Liver (tissue), 8 donors: ENCODE measurements at regions not wholly inside any gene's neighbourhood (a gene's known extent, or its start where the extent isn't known, plus 50 kb on each side); places are given as distances from the start of the nearest gene placed in this dataset.

ENCODE experiments used
- DNase-seq: peaks from one replicate; pipeline ENCODE4 v3.0.0-alpha.2; 2017; ENCODE audit warnings: low spot score
- H3K27ac ChIP-seq, 2 donors: one replicate each; pipeline ENCODE4 v1.7.0; 2013; ENCODE audit warnings: inconsistent platforms in 2 of 2, low read length in 2 of 2, control low read depth in 1 of 2, low read depth in 1 of 2, mild to moderate bottlenecking in 1 of 2
- H3K27me3 ChIP-seq, 4 donors: one replicate each; pipeline versions ENCODE4 v1.6.1 to v1.7.0; 2013; ENCODE audit warnings: low read length in 3 of 4, inconsistent platforms in 1 of 4, mild to moderate bottlenecking in 1 of 4, moderate library complexity in 1 of 4; ENCODE audit not compliant: control insufficient read depth in 4 of 4, insufficient read depth in 4 of 4
- H3K36me3 ChIP-seq, 4 donors: one replicate each; pipeline versions ENCODE4 v1.6.1 to v1.7.0; 2013; ENCODE audit warnings: low read length in 3 of 4, mild to moderate bottlenecking in 3 of 4, low read depth in 1 of 4, moderate library complexity in 1 of 4; ENCODE audit not compliant: control insufficient read depth in 4 of 4, insufficient read depth in 3 of 4
- H3K4me1 ChIP-seq, 4 donors: one replicate each; pipeline versions ENCODE4 v1.6.1 to v1.7.0; 2013; ENCODE audit warnings: low read length in 3 of 4, mild to moderate bottlenecking in 3 of 4, moderate library complexity in 1 of 4; ENCODE audit not compliant: control insufficient read depth in 4 of 4, insufficient read depth in 4 of 4
- H3K4me3 ChIP-seq, 3 donors: one replicate each; pipeline versions ENCODE4 v1.6.1 to v1.7.0; 2013; ENCODE audit warnings: low read length in 3 of 3, control low read depth in 1 of 3, low read depth in 1 of 3, mild to moderate bottlenecking in 1 of 3
- H3K9ac ChIP-seq, 2 donors: one replicate each; pipeline ENCODE4 v1.7.0; 2013; ENCODE audit warnings: low read length in 2 of 2, mild to moderate bottlenecking in 2 of 2, moderate library complexity in 2 of 2, control low read depth in 1 of 2, low read depth in 1 of 2
- H3K9me3 ChIP-seq, 4 donors: one replicate each; pipeline versions ENCODE4 v1.6.1 to v1.7.0; 2013; ENCODE audit warnings: low read length in 3 of 4; ENCODE audit not compliant: control insufficient read depth in 4 of 4
- CTCF ChIP-seq: fragments of 150-350 bp; IDR thresholded peaks from 2 replicates; pipeline ENCODE4 v1.5.1; 2017; ENCODE audit warnings: improper control_type of control experiment, low read depth, low read length; ENCODE audit not compliant: missing input control
- EGR1 ChIP-seq, 2 donors: IDR thresholded peaks; 2 replicates each; pipeline ENCODE4 v1.6.1; 2016 to 2018; ENCODE audit warnings: antibody characterized with exemption in 2 of 2, low read depth in 2 of 2
- FOXA1 ChIP-seq: IDR thresholded peaks from 2 replicates; pipeline ENCODE4 v1.6.1; 2016; ENCODE audit warnings: antibody characterized with exemption
- FOXA2 ChIP-seq: IDR thresholded peaks from 2 replicates; pipeline ENCODE4 v1.6.1; 2016; ENCODE audit warnings: antibody characterized with exemption
- GABPA ChIP-seq, 2 donors: IDR thresholded peaks in 1 of 2; conservative IDR thresholded peaks in 1 of 2; 2 replicates each; pipeline ENCODE4 v1.6.1; 2016; ENCODE audit warnings: antibody characterized with exemption in 2 of 2, mild to moderate bottlenecking in 1 of 2, moderate library complexity in 1 of 2
- HNF4A ChIP-seq, 2 donors: conservative IDR thresholded peaks; 2 replicates each; pipeline ENCODE4 v1.6.1; 2016; ENCODE audit warnings: antibody characterized with exemption in 2 of 2, mild to moderate bottlenecking in 2 of 2
- HNF4G ChIP-seq: IDR thresholded peaks from 2 replicates; pipeline ENCODE4 v1.6.1; 2016; ENCODE audit warnings: antibody characterized with exemption
- MAX ChIP-seq: IDR thresholded peaks from 2 replicates; pipeline ENCODE4 v1.6.1; 2016; ENCODE audit warnings: antibody characterized with exemption
- NR2F2 ChIP-seq: IDR thresholded peaks from 2 replicates; pipeline ENCODE4 v1.6.1; 2016; ENCODE audit warnings: antibody characterized with exemption
- RAD21 ChIP-seq, 2 donors: IDR thresholded peaks; 2 replicates each; pipeline ENCODE4 v1.6.1; 2016; ENCODE audit warnings: antibody characterized with exemption in 2 of 2, mild to moderate bottlenecking in 2 of 2
- SP1 ChIP-seq: IDR thresholded peaks from 2 replicates; pipeline ENCODE4 v1.6.1; 2018; ENCODE audit warnings: antibody characterized with exemption, mild to moderate bottlenecking
- TAF1 ChIP-seq: conservative IDR thresholded peaks from 2 replicates; pipeline ENCODE4 v1.6.1; 2016; ENCODE audit warnings: antibody characterized with exemption, mild to moderate bottlenecking
- YY1 ChIP-seq: IDR thresholded peaks from 2 replicates; pipeline ENCODE4 v1.6.1; 2016; ENCODE audit warnings: antibody characterized with exemption, mild to moderate bottlenecking
- WGBS: extraction: QIAGEN DNeasy Blood & Tissue Kit; methylation state at CpG from one replicate; pipeline ENCODE4 v1.1.7; 2013; 5-methylcytosine and 5-hydroxymethylcytosine counted together
- TF ChIP-seq, protein P1 (sequence below): IDR thresholded peaks from 2 replicates; pipeline ENCODE4 v1.6.1; 2016; ENCODE audit warnings: antibody characterized with exemption, mild to moderate bottlenecking
- TF ChIP-seq, protein P2 (sequence below): IDR thresholded peaks from 2 replicates; pipeline ENCODE4 v1.6.1; 2016; ENCODE audit warnings: antibody characterized with exemption
- TF ChIP-seq, protein P3 (sequence below): IDR thresholded peaks from 2 replicates; pipeline ENCODE4 v1.6.1; 2016; ENCODE audit warnings: antibody characterized with exemption
- donor health status: healthy.
- donor health status: healthy.
- donor health status: healthy.
- donor health status: healthy.
- donor health status: healthy.

DNA sequence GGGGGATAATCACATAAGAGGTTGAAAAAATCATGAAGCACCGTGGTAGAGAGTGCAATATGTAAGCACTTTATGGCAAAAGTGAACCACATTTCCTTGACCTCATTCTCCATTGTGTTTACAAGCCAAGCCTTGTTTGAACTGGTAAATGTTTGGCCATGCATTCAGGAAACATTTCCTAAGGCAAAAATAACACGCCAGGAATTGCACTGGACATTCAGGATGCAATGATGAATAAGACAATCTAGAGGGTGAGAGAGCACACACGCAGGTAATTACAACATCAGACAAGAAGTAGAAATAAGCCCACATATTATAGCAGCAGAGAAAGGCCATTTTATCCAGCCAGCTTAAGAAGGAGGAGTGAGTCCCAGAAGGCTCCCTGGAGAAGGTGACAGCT is 218.0 kb upstream of the OSR1 start:
- Histone ChIP-seq H3K9me3 (no peaks in the 10 kb centered on the region), H3K27me3 (no peaks in the 10 kb centered on the region), H3K4me3 (no peak overlapping the region), H3K4me1 (no peaks in the 10 kb centered on the region), H3K36me3 (no peaks in the 10 kb centered on the region), H3K27ac (no peak overlapping the region), H3K9ac (no peak overlapping the region)
- 61% methylated on average over 3 of the region's 3 CpGs for WGBS
- no peak for DNase-seq
- TF ChIP-seq MAX = no peak
- no peak for TF ChIP-seq GABPA (IDR thresholded peaks at IDR 0.05 in 1 of 2, conservative IDR thresholded peaks at IDR 0.05 in 1 of 2)
- TF ChIP-seq, protein P1, sequence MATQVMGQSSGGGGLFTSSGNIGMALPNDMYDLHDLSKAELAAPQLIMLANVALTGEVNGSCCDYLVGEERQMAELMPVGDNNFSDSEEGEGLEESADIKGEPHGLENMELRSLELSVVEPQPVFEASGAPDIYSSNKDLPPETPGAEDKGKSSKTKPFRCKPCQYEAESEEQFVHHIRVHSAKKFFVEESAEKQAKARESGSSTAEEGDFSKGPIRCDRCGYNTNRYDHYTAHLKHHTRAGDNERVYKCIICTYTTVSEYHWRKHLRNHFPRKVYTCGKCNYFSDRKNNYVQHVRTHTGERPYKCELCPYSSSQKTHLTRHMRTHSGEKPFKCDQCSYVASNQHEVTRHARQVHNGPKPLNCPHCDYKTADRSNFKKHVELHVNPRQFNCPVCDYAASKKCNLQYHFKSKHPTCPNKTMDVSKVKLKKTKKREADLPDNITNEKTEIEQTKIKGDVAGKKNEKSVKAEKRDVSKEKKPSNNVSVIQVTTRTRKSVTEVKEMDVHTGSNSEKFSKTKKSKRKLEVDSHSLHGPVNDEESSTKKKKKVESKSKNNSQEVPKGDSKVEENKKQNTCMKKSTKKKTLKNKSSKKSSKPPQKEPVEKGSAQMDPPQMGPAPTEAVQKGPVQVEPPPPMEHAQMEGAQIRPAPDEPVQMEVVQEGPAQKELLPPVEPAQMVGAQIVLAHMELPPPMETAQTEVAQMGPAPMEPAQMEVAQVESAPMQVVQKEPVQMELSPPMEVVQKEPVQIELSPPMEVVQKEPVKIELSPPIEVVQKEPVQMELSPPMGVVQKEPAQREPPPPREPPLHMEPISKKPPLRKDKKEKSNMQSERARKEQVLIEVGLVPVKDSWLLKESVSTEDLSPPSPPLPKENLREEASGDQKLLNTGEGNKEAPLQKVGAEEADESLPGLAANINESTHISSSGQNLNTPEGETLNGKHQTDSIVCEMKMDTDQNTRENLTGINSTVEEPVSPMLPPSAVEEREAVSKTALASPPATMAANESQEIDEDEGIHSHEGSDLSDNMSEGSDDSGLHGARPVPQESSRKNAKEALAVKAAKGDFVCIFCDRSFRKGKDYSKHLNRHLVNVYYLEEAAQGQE = no peak
- TF ChIP-seq FOXA2 = no peak
- no peak for TF ChIP-seq RAD21 (IDR thresholded peaks at IDR 0.05)
- TF ChIP-seq HNF4G = no peak
- TF ChIP-seq NR2F2 = no peak
- TF ChIP-seq TAF1 = no peak
- TF ChIP-seq SP1 = no peak
- TF ChIP-seq, protein P2, sequence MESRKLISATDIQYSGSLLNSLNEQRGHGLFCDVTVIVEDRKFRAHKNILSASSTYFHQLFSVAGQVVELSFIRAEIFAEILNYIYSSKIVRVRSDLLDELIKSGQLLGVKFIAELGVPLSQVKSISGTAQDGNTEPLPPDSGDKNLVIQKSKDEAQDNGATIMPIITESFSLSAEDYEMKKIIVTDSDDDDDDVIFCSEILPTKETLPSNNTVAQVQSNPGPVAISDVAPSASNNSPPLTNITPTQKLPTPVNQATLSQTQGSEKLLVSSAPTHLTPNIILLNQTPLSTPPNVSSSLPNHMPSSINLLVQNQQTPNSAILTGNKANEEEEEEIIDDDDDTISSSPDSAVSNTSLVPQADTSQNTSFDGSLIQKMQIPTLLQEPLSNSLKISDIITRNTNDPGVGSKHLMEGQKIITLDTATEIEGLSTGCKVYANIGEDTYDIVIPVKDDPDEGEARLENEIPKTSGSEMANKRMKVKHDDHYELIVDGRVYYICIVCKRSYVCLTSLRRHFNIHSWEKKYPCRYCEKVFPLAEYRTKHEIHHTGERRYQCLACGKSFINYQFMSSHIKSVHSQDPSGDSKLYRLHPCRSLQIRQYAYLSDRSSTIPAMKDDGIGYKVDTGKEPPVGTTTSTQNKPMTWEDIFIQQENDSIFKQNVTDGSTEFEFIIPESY = no peak

GRCh38 chr2:19575641-19576040 is 217.2 kb upstream of the OSR1 start:
- Histone ChIP-seq H3K9ac (no peak overlapping the region), H3K4me1 (no peaks in the 10 kb centered on the region), H3K9me3 (no peaks in the 10 kb centered on the region), H3K4me3 (no peak overlapping the region), H3K27ac (no peak overlapping the region), H3K36me3 (no peaks in the 10 kb centered on the region), H3K27me3 (no peaks in the 10 kb centered on the region)
- no peak for DNase-seq
- TF ChIP-seq GABPA (IDR thresholded peaks at IDR 0.05 in 1 of 2, conservative IDR thresholded peaks at IDR 0.05 in 1 of 2) = no peak
- TF ChIP-seq YY1 = no peak
- TF ChIP-seq NR2F2 = no peak
- TF ChIP-seq, protein P1 = no peak
- no peak for TF ChIP-seq TAF1
- TF ChIP-seq, protein P2 = no peak
- TF ChIP-seq EGR1 (IDR thresholded peaks at IDR 0.05; ENCODE audit: low read depth in 2 of 2) = no peak
- no peak for TF ChIP-seq FOXA2
- TF ChIP-seq HNF4G = no peak
- TF ChIP-seq HNF4A (conservative IDR thresholded peaks at IDR 0.05) = no peak
- no peak for TF ChIP-seq MAX
- TF ChIP-seq, protein P3, sequence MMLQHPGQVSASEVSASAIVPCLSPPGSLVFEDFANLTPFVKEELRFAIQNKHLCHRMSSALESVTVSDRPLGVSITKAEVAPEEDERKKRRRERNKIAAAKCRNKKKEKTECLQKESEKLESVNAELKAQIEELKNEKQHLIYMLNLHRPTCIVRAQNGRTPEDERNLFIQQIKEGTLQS = no peak
- no peak for TF ChIP-seq CTCF
- TF ChIP-seq FOXA1 = no peak
